Left lung (tissue), 4 donors: ENCODE measurements at regions not wholly inside any gene's neighbourhood (a gene's known extent, or its start where the extent isn't known, plus 50 kb on each side); places are given as distances from the start of the nearest gene placed in this dataset.
A peak's percentile ranks its signal among the peaks of the same experiment; 100 is the strongest.

ENCODE experiments used
- ATAC-seq: fragments of 200-7000 bp; cut with Tn5 transposase; one replicate; pipeline ENCODE4 v1.9.1; 2020; ENCODE audit warnings: moderate library complexity
- DNase-seq, 4 donors: peaks; one replicate each; pipeline ENCODE4 v3.0.0-alpha.2; 2013 to 2020
- H3K27ac ChIP-seq, 2 donors: fragments of 200-600 bp; sonication (generic) in 1 of 2; one replicate each; pipeline versions ENCODE4 v1.5.0 to v1.8.0; 2020 to 2021
- H3K27me3 ChIP-seq, 2 donors: fragments of 200-600 bp; sonication (generic) in 1 of 2; one replicate each; pipeline versions ENCODE4 v1.5.0 to v1.8.0; 2020 to 2021
- H3K36me3 ChIP-seq, 2 donors: fragments of 200-600 bp; sonication (generic) in 1 of 2; one replicate each; pipeline versions ENCODE4 v1.5.0 to v1.8.0; 2020 to 2021
- H3K4me1 ChIP-seq, 2 donors: fragments of 200-600 bp; one replicate each; pipeline ENCODE4 v1.8.0; 2021
- H3K4me3 ChIP-seq, 2 donors: fragments of 200-600 bp; sonication (generic) in 1 of 2; one replicate each; pipeline versions ENCODE4 v1.5.0 to v1.8.0; 2020 to 2021; ENCODE audit warnings: mild to moderate bottlenecking in 1 of 2
- H3K9me3 ChIP-seq, 2 donors: fragments of 200-600 bp; sonication (generic) in 1 of 2; one replicate each; pipeline versions ENCODE4 v1.5.0 to v1.8.0; 2020 to 2021
- intact Hi-C, 2 donors: fragments of 100-400 bp; cut with DNase I; formaldehyde crosslinking; loops; one replicate each; pipeline versions ENCODE4 v1.11.2 to v1.14.2; 2022
- TF ChIP-seq, protein P1 (sequence below), 2 donors: fragments of 200-600 bp; sonication (generic) in 1 of 2; IDR thresholded peaks; one replicate each; pipeline versions ENCODE4 v1.5.0 to v1.8.0; 2021; ENCODE audit warnings: antibody characterized with exemption in 2 of 2
- donor health status: DM: no; HTN: yes; CAD: no.
- donor health status: DM: no; HTN: no; CAD: no.

- Histone ChIP-seq H3K27ac (no peak overlapping the region), H3K36me3 (no peaks in the 10 kb centered on the region), H3K27me3 (no peaks in the 10 kb centered on the region), H3K4me3 (no peak overlapping the region), H3K4me1 (peaks cover 0 to 4% of the 10 kb centered on the region in 2 donors), H3K9me3 (peaks cover 0 to 11% of the 10 kb centered on the region in 2 donors)
- ATAC-seq (no peak), DNase-seq (no peak)
- TF ChIP-seq, protein P1, sequence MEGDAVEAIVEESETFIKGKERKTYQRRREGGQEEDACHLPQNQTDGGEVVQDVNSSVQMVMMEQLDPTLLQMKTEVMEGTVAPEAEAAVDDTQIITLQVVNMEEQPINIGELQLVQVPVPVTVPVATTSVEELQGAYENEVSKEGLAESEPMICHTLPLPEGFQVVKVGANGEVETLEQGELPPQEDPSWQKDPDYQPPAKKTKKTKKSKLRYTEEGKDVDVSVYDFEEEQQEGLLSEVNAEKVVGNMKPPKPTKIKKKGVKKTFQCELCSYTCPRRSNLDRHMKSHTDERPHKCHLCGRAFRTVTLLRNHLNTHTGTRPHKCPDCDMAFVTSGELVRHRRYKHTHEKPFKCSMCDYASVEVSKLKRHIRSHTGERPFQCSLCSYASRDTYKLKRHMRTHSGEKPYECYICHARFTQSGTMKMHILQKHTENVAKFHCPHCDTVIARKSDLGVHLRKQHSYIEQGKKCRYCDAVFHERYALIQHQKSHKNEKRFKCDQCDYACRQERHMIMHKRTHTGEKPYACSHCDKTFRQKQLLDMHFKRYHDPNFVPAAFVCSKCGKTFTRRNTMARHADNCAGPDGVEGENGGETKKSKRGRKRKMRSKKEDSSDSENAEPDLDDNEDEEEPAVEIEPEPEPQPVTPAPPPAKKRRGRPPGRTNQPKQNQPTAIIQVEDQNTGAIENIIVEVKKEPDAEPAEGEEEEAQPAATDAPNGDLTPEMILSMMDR (IDR thresholded peaks at IDR 0.05) = no peak
- intact Hi-C loops = no loop called here
Observed at GRCh38 chr6:113290684-113291083, 566.5 kb upstream of the MARCKS start.

DNA sequence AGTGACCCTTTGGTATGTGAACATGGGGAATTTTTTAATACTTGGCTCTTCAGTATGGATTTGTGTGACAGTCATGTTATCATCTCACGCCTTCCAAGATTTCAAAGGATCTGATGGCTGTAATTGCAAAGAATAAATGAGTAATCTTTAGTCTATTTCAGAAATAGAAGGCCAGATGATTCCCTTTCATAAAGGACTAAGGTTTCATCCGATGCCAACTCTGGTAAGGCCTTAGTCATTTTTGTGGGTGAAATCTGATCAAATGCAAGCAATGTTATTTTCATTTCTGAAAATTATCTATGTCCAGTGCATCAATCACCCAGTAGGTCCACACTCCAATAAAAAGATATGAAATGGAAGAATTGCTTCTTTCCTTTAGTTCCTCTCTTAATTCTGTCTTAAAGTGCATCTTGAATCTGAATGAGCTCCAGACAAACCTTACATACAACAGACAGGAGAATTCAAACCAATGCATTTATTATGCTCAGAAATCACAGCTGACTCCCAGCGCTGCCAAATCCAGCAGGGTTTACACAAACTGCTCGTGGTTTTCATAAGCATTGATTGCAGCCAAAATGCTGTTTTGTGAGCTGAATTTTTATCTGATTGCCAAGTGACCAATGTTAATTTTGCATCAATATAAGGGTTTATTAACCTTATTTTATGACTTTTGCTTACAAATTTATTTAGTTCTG, 565.2 kb upstream of the MARCKS start:
- DNase-seq = peak in 2 of 4 donors; percentile 35 to 64

GRCh38 chr6:113292646-113293422, 564.3 kb upstream of the MARCKS start:
- Histone ChIP-seq H3K4me1 (peaks cover 0 to 4% of the 10 kb centered on the region in 2 donors), H3K27ac (no peak overlapping the region), H3K9me3 (no peaks in the 10 kb centered on the region), H3K27me3 (no peaks in the 10 kb centered on the region), H3K4me3 (no peak overlapping the region), H3K36me3 (no peaks in the 10 kb centered on the region)
- ATAC-seq (no peak), DNase-seq (no peak)
- TF ChIP-seq, protein P1 (IDR thresholded peaks at IDR 0.05) = no peak
- intact Hi-C loops = no loop called here

More for the DNA sequence above, 565.2 kb upstream of the MARCKS start:
- no peak for ATAC-seq
- intact Hi-C loops = no loop called here
- Histone ChIP-seq H3K4me1 (peaks cover 0 to 4% of the 10 kb centered on the region in 2 donors), H3K27me3 (no peaks in the 10 kb centered on the region), H3K36me3 (no peaks in the 10 kb centered on the region), H3K9me3 (no peaks in the 10 kb centered on the region), H3K27ac (no peak overlapping the region), H3K4me3 (no peak overlapping the region)
- TF ChIP-seq, protein P1 (IDR thresholded peaks at IDR 0.05) = no peak

DNA sequence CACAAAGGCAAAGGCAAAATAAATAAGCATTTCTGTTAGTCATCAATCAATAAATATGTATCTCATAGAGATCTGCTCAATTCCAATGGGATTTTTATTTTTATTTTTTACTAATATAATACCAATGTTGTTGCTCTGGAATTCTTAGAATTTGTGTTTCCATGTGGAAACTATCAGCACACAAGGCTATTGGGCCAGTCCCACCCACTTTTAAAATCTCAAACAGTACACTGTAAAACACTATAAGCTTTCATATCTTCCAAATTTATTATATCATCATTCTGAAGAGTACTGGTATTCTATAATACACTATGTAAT, 563.8 kb upstream of the MARCKS start:
- Histone ChIP-seq H3K9me3 (no peaks in the 10 kb centered on the region), H3K27ac (no peak overlapping the region), H3K36me3 (no peaks in the 10 kb centered on the region), H3K4me3 (no peak overlapping the region), H3K27me3 (no peaks in the 10 kb centered on the region), H3K4me1 (peaks cover 0 to 4% of the 10 kb centered on the region in 2 donors)
- DNase-seq (no peak), ATAC-seq (no peak)
- TF ChIP-seq, protein P1 (IDR thresholded peaks at IDR 0.05) = no peak
- intact Hi-C loops = no loop called here

DNA sequence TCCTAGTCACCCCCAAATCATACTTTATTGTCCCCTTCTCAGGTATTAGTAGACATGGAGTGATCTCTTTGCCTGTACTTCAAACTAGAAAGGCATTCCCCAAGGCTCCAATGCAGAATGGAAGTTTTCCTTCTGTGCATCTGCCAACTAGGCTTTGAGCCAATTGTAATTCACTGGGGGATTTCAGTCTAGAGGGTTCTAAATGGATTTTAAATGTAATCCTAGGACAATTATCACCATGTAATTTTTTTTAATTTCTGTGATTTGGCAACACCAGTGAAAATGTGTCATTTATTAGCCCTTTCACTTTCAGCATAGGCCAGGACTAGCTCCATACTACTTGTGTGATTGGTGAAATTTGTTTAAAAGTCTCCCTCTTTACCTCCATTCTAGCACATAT, 557.6 kb upstream of the MARCKS start:
- Histone ChIP-seq H3K4me1 (no peaks in the 10 kb centered on the region), H3K9me3 (no peaks in the 10 kb centered on the region), H3K4me3 (no peak overlapping the region), H3K27ac (no peak overlapping the region), H3K27me3 (no peaks in the 10 kb centered on the region), H3K36me3 (no peaks in the 10 kb centered on the region)
- ATAC-seq = no peak
- DNase-seq = peak in 1 of 4 donors; percentile 49
- intact Hi-C loops = no loop called here
- TF ChIP-seq, protein P1 (IDR thresholded peaks at IDR 0.05) = no peak
